Osteoblast (primary cell): ENCODE measurements at regions not wholly inside any gene's neighbourhood (a gene's known extent, or its start where the extent isn't known, plus 50 kb on each side); places are given as distances from the start of the nearest gene placed in this dataset.

Experiments used
- DNase-seq: peaks from one replicate; pipeline ENCODE4 v3.0.0; 2011; ENCODE audit warnings: low spot score, mixed read lengths; ENCODE audit not compliant: insufficient read length; ENCODE audit errors: missing footprints
- H2AFZ ChIP-seq: 2 replicates; pipeline ENCODE4 v1.6.0; 2011; ENCODE audit warnings: mild to moderate bottlenecking, low read length
- H3K27ac ChIP-seq: 2 replicates; pipeline ENCODE4 v1.5.1; 2011; ENCODE audit warnings: mild to moderate bottlenecking, low read depth, low read length, moderate library complexity
- H3K27me3 ChIP-seq: 2 replicates; pipeline ENCODE4 v1.6.0; 2012; ENCODE audit warnings: mild to moderate bottlenecking, control low read depth, inconsistent platforms, low read length, moderate library complexity; ENCODE audit not compliant: insufficient read depth
- H3K36me3 ChIP-seq: 2 replicates; pipeline ENCODE4 v1.5.1; 2011; ENCODE audit warnings: mild to moderate bottlenecking, low read length, control low read depth, moderate library complexity; ENCODE audit not compliant: insufficient read depth
- H3K4me1 ChIP-seq: 2 replicates; pipeline ENCODE4 v1.5.1; 2011; ENCODE audit warnings: mild to moderate bottlenecking, low read length, control low read depth, moderate library complexity; ENCODE audit not compliant: insufficient read depth
- H3K4me2 ChIP-seq: 2 replicates; pipeline ENCODE4 v1.6.0; 2011; ENCODE audit warnings: mild to moderate bottlenecking, low read length; ENCODE audit not compliant: insufficient read depth
- H3K4me3 ChIP-seq: fragments of 200-600 bp; sonication (generic); 3 replicates; pipeline ENCODE4 v1.5.1; 2012; ENCODE audit warnings: mild to moderate bottlenecking, low read length, inconsistent platforms; ENCODE audit not compliant: insufficient read depth
- H3K79me2 ChIP-seq: 2 replicates; pipeline ENCODE4 v1.6.0; 2012; ENCODE audit warnings: mild to moderate bottlenecking, low read length, control low read depth, inconsistent platforms; ENCODE audit not compliant: insufficient read depth
- H3K9me3 ChIP-seq: 2 replicates; pipeline ENCODE4 v1.5.1; 2011; ENCODE audit warnings: low read depth, low read length, control low read depth
- H4K20me1 ChIP-seq: 2 replicates; pipeline ENCODE4 v1.6.0; 2012; ENCODE audit warnings: mild to moderate bottlenecking, low read length, control low read depth; ENCODE audit not compliant: insufficient read depth
- CTCF ChIP-seq: IDR thresholded peaks from 2 replicates; pipeline ENCODE4 v1.5.1; 2011; ENCODE audit warnings: mild to moderate bottlenecking, low read depth, low read length, moderate library complexity; ENCODE audit errors: extremely low read depth

GRCh38 chr5:10118150-10118549 is 131.5 kb downstream of the ATPSCKMT start:
- no peaks in the 10 kb centered on the region for H3K36me3 ChIP-seq
- peak; percentile 68 for DNase-seq
- no peaks in the 10 kb centered on the region for H3K4me1 ChIP-seq
- no peak overlapping the region for H3K4me3 ChIP-seq
- H3K27ac ChIP-seq = no peak overlapping the region
- H3K9me3 ChIP-seq = no peaks in the 10 kb centered on the region
- no peak for TF ChIP-seq CTCF
- H4K20me1 ChIP-seq = no peaks in the 10 kb centered on the region
- no peak overlapping the region for H2AFZ ChIP-seq
- H3K4me2 ChIP-seq = no peak overlapping the region
- no peaks in the 10 kb centered on the region for H3K79me2 ChIP-seq
- peaks cover 2% of the 10 kb centered on the region for H3K27me3 ChIP-seq

GRCh38 chr5:10116594-10116993 is 133.1 kb downstream of the ATPSCKMT start:
- Histone ChIP-seq H3K4me3 (no peak overlapping the region), H3K4me2 (no peak overlapping the region), H3K27ac (no peak overlapping the region), H4K20me1 (no peaks in the 10 kb centered on the region), H2AFZ (no peak overlapping the region), H3K27me3 (peaks cover 2% of the 10 kb centered on the region), H3K36me3 (no peaks in the 10 kb centered on the region), H3K4me1 (no peaks in the 10 kb centered on the region), H3K79me2 (no peaks in the 10 kb centered on the region), H3K9me3 (no peaks in the 10 kb centered on the region)
- DNase-seq = no peak
- no peak for TF ChIP-seq CTCF

- Histone ChIP-seq H3K4me1 (no peaks in the 10 kb centered on the region), H3K36me3 (no peaks in the 10 kb centered on the region), H3K9me3 (no peaks in the 10 kb centered on the region), H3K4me2 (no peak overlapping the region), H4K20me1 (no peaks in the 10 kb centered on the region), H3K27me3 (peaks cover 2% of the 10 kb centered on the region), H3K27ac (no peak overlapping the region), H3K79me2 (no peaks in the 10 kb centered on the region), H3K4me3 (no peak overlapping the region), H2AFZ (no peak overlapping the region)
- no peak for DNase-seq
- no peak for TF ChIP-seq CTCF
These were observed 134.0 kb downstream of the ATPSCKMT start for GRCh38 chr5:10115669-10116068.

GRCh38 chr5:10111571-10111970 is 138.1 kb downstream of the ATPSCKMT start:
- no peaks in the 10 kb centered on the region for H3K9me3 ChIP-seq

More at GRCh38 chr5:10111571-10111970, 138.1 kb downstream of the ATPSCKMT start:
- Histone ChIP-seq H4K20me1 (no peaks in the 10 kb centered on the region), H3K27me3 (peaks cover 6% of the 10 kb centered on the region), H3K27ac (no peak overlapping the region), H3K4me1 (no peaks in the 10 kb centered on the region), H2AFZ (no peak overlapping the region), H3K36me3 (no peaks in the 10 kb centered on the region), H3K4me2 (no peak overlapping the region), H3K79me2 (no peaks in the 10 kb centered on the region), H3K4me3 (no peak overlapping the region)
- peak; percentile 86 for DNase-seq
- peak; percentile 72 for TF ChIP-seq CTCF
